IMR-90 (cell line): ENCODE measurements at regions not wholly inside any gene's neighbourhood (a gene's known extent, or its start where the extent isn't known, plus 50 kb on each side); places are given as distances from the start of the nearest gene placed in this dataset.

Experiments used
- ATAC-seq: fragments of 200-7000 bp; cut with Tn5 transposase; 2 replicates; pipeline ENCODE4 v1.9.1; 2020; ENCODE audit warnings: low read depth, mild to moderate bottlenecking, moderate library complexity
- BruUV-seq: library from RNA; stranded (reverse); fragments of 400-500 nt; replicated peaks from 2 replicates; lab custom pipeline; 2021; lab: Mats Ljungman, UMichigan
- CTCF ChIA-PET: fragments of 300-600 bp; formaldehyde crosslinking; extraction: SDS; loops from one replicate; lab custom pipeline; 2021; ENCODE audit warnings: antibody characterized with exemption; lab: Yijun Ruan, JAX
- POLR2A ChIA-PET: fragments of 300-600 bp; sonication (Branson Sonifier 250); formaldehyde crosslinking; loops from one replicate; lab custom pipeline; 2022; ENCODE audit warnings: antibody characterized with exemption; ENCODE audit not compliant: unreplicated experiment; lab: Charles Lee
- DNase-seq: peaks from one replicate; pipeline ENCODE4 v3.0.0; 2013
- H2AFZ ChIP-seq: replicated peaks from 2 replicates; pipeline ENCODE3; 2013; ENCODE audit warnings: low read length, mild to moderate bottlenecking; ENCODE audit not compliant: poor library complexity
- H2AK5ac ChIP-seq: 2 replicates; pipeline ENCODE4 v1.6.1; 2013; ENCODE audit warnings: low read depth, low read length, inconsistent platforms
- H2AK9ac ChIP-seq: replicated peaks from 2 replicates; pipeline ENCODE3; 2013; ENCODE audit warnings: mild to moderate bottlenecking, low read depth, low read length, moderate library complexity; ENCODE audit not compliant: poor library complexity
- H2BK120ac ChIP-seq: 2 replicates; pipeline ENCODE4 v1.6.1; 2013; ENCODE audit warnings: low read depth, low read length, inconsistent platforms
- H2BK15ac ChIP-seq: 3 replicates; pipeline ENCODE4 v1.6.1; 2013; ENCODE audit warnings: low read depth, low read length, inconsistent platforms
- H2BK20ac ChIP-seq: 2 replicates; pipeline ENCODE4 v1.6.1; 2013; ENCODE audit warnings: low read depth, mild to moderate bottlenecking, inconsistent platforms, low read length, moderate library complexity
- H2BK5ac ChIP-seq: 2 replicates; pipeline ENCODE4 v1.6.1; 2013; ENCODE audit warnings: mild to moderate bottlenecking, low read depth, low read length, inconsistent platforms; ENCODE audit not compliant: poor library complexity, severe bottlenecking
- H3K14ac ChIP-seq: replicated peaks from 2 replicates; pipeline ENCODE4 v1.6.1; 2013; ENCODE audit warnings: low read depth, low read length, inconsistent platforms
- H3K18ac ChIP-seq: 2 replicates; pipeline ENCODE4 v1.6.1; 2013; ENCODE audit warnings: low read depth, low read length, control low read depth
- H3K23ac ChIP-seq: 2 replicates; pipeline ENCODE4 v1.6.1; 2013; ENCODE audit warnings: low read depth, low read length, inconsistent platforms
- H3K27ac ChIP-seq: 2 replicates; pipeline ENCODE4 v1.5.1; 2013; ENCODE audit warnings: mild to moderate bottlenecking, control low read depth, low read length; ENCODE audit not compliant: insufficient read depth
- H3K27me3 ChIP-seq: 2 replicates; pipeline ENCODE4 v1.6.1; 2013; ENCODE audit warnings: low read length; ENCODE audit not compliant: control insufficient read depth, insufficient read depth
- H3K36me3 ChIP-seq: 2 replicates; pipeline ENCODE4 v1.6.1; 2013; ENCODE audit warnings: low read length, mixed read lengths; ENCODE audit not compliant: control insufficient read depth, insufficient read depth
- H3K4ac ChIP-seq: 2 replicates; pipeline ENCODE4 v1.6.1; 2013; ENCODE audit warnings: low read depth, low read length, inconsistent platforms
- H3K4me1 ChIP-seq: 2 replicates; pipeline ENCODE4 v1.6.1; 2013; ENCODE audit warnings: low read length, mixed read lengths; ENCODE audit not compliant: control insufficient read depth, insufficient read depth
- H3K4me2 ChIP-seq: 2 replicates; pipeline ENCODE4 v1.6.1; 2013; ENCODE audit warnings: low read depth, mild to moderate bottlenecking, control low read depth, low read length, moderate library complexity
- H3K4me3 ChIP-seq: 2 replicates; pipeline ENCODE4 v1.5.1; 2013; ENCODE audit warnings: low read depth, mild to moderate bottlenecking, control low read depth, low read length, moderate library complexity; ENCODE audit not compliant: insufficient read depth
- H3K56ac ChIP-seq: 2 replicates; pipeline ENCODE4 v1.6.1; 2013; ENCODE audit warnings: low read length, inconsistent platforms; ENCODE audit not compliant: insufficient read depth; ENCODE audit errors: extremely low read depth
- H3K79me1 ChIP-seq, 2 experiments: 2 replicates each; pipeline ENCODE4 v1.6.1; 2013; ENCODE audit warnings: low read length in 2 of 2, inconsistent platforms in 1 of 2, low read depth in 1 of 2
- H3K9ac ChIP-seq: 2 replicates; pipeline ENCODE4 v1.6.1; 2013; ENCODE audit warnings: low read depth, low read length, control low read depth
- H3K9me1 ChIP-seq: 2 replicates; pipeline ENCODE4 v1.6.1; 2013; ENCODE audit warnings: low read length, inconsistent platforms; ENCODE audit not compliant: insufficient read depth
- H3K9me3 ChIP-seq: 2 replicates; pipeline ENCODE4 v1.6.1; 2013; ENCODE audit warnings: low read length; ENCODE audit not compliant: control insufficient read depth, insufficient read depth
- H4K20me1 ChIP-seq: 2 replicates; pipeline ENCODE4 v1.6.1; 2013; ENCODE audit warnings: low read length, inconsistent platforms; ENCODE audit not compliant: insufficient read depth
- H4K5ac ChIP-seq: 2 replicates; pipeline ENCODE4 v1.6.1; 2013; ENCODE audit warnings: mild to moderate bottlenecking, low read depth, low read length, control low read depth
- H4K8ac ChIP-seq, 2 experiments: 2 replicates each; pipeline ENCODE4 v1.6.1; 2013; ENCODE audit warnings: low read depth in 2 of 2, low read length in 2 of 2, control low read depth in 1 of 2, inconsistent platforms in 1 of 2
- H4K91ac ChIP-seq: 2 replicates; pipeline ENCODE4 v1.6.1; 2013; ENCODE audit warnings: low read depth, low read length, inconsistent platforms; ENCODE audit not compliant: insufficient read depth
- WGBS, 2 experiments: methylation state at CpG; one replicate each; pipeline versions ENCODE4 v1.1.5 to v1.1.7; 2013; ENCODE audit warnings: missing lambda C conversion rate in 2 of 2; ENCODE audit not compliant: insufficient read length in 1 of 2; ENCODE audit errors: extremely low coverage in 2 of 2; 5-methylcytosine and 5-hydroxymethylcytosine counted together
- dilution Hi-C: fragments of 300-500 bp; cut with HindIII; formaldehyde crosslinking; loops from one replicate; pipeline ENCODE4 v1.14.3; 2018; ENCODE audit warnings: low sequenced_read_pairs; ENCODE audit not compliant: unreplicated experiment
- in situ Hi-C: fragments of 300-500 bp; cut with MboI; formaldehyde crosslinking; loops from 3 replicates; pipeline ENCODE4 v1.14.3; 2019; ENCODE audit warnings: low sequenced_read_pairs, inconsistent platforms, mixed read lengths
- intact Hi-C: fragments of 100-400 bp; cut with micrococcal nuclease; formaldehyde crosslinking; loops from 2 replicates; pipeline ENCODE4 v1.10.0; 2022
- TF ChIP-seq, protein P1 (sequence below): conservative IDR thresholded peaks from 2 replicates; pipeline ENCODE4 v1.5.1; 2012; ENCODE audit warnings: mild to moderate bottlenecking, low read depth, low read length, improper control_type of control experiment

GRCh38 chr3:81094986-81095385 is 666.5 kb downstream of the GBE1 start:
- dilution Hi-C loops (no loop called here), intact Hi-C loops (no loop called here), in situ Hi-C loops (no loop called here)
- POLR2A ChIA-PET, result no interaction called here
- Histone ChIP-seq H2BK5ac (no peak overlapping the region), H3K36me3 (no peaks in the 10 kb centered on the region), H3K4ac (no peak overlapping the region), H3K9ac (no peak overlapping the region), H3K56ac (no peak overlapping the region), H3K18ac (no peak overlapping the region), H2BK20ac (no peak overlapping the region), H3K9me1 (no peaks in the 10 kb centered on the region), H2AK5ac (no peak overlapping the region), H3K27ac (no peak overlapping the region), H3K23ac (no peak overlapping the region), H2BK15ac (no peak overlapping the region), H4K20me1 (no peaks in the 10 kb centered on the region), H2AFZ (no peak overlapping the region), H4K91ac (no peak overlapping the region), H4K8ac (no peak overlapping the region), H2BK120ac (no peak overlapping the region), H3K79me1 (no peaks in the 10 kb centered on the region), H3K27me3 (no peaks in the 10 kb centered on the region), H3K14ac (no peak overlapping the region), H3K4me3 (no peak overlapping the region), H4K5ac (no peak overlapping the region), H2AK9ac (no peak overlapping the region), H3K4me1 (no peaks in the 10 kb centered on the region), H3K4me2 (no peak overlapping the region), H3K9me3 (peaks cover 4% of the 10 kb centered on the region; the same call in 1 of the 2 replicates)
- DNase-seq (no peak), ATAC-seq (no peak)
- WGBS, 2 experiments, result no CpG with 5 or more reads among the region's 7 CpGs
- BruUV-seq, result no TSS peak
- TF ChIP-seq, protein P1, sequence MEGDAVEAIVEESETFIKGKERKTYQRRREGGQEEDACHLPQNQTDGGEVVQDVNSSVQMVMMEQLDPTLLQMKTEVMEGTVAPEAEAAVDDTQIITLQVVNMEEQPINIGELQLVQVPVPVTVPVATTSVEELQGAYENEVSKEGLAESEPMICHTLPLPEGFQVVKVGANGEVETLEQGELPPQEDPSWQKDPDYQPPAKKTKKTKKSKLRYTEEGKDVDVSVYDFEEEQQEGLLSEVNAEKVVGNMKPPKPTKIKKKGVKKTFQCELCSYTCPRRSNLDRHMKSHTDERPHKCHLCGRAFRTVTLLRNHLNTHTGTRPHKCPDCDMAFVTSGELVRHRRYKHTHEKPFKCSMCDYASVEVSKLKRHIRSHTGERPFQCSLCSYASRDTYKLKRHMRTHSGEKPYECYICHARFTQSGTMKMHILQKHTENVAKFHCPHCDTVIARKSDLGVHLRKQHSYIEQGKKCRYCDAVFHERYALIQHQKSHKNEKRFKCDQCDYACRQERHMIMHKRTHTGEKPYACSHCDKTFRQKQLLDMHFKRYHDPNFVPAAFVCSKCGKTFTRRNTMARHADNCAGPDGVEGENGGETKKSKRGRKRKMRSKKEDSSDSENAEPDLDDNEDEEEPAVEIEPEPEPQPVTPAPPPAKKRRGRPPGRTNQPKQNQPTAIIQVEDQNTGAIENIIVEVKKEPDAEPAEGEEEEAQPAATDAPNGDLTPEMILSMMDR, result no peak
- CTCF ChIA-PET, result no interaction called here
